ENCODE measurements at regions not wholly inside any gene's neighbourhood (a gene's known extent, or its start where the extent isn't known, plus 50 kb on each side); places are given as distances from the start of the nearest gene placed in this dataset.

GRCh38 chr3:29100292-29100691 is 180.6 kb upstream of the RBMS3 start:
- Mint-ChIP-seq H3K36me3 (ENCODE audit: low read depth) (peaks cover 10% of the 10 kb centered on the region), H3K9me3 (ENCODE audit: low read depth) (peaks cover 19% of the 10 kb centered on the region), H3K27ac (ENCODE audit: unreplicated experiment) (peak overlapping the region; percentile 61), H3K4me1 (ENCODE audit: low read depth) (peaks cover 18% of the 10 kb centered on the region), H3K27me3 (ENCODE audit: low read depth) (no peaks in the 10 kb centered on the region), H3K4me3 (ENCODE audit: unreplicated experiment) (no peak overlapping the region)
- no peak for DNase-seq (ENCODE audit: low spot score)
- no peak for TF ChIP-seq CTCF (IDR thresholded peaks at IDR 0.05)

- H3K9me3 Mint-ChIP-seq (ENCODE audit: low read depth) = peaks cover 3% of the 10 kb centered on the region
These were observed 152.9 kb upstream of the RBMS3 start for GRCh38 chr3:29128001-29128400.

GRCh38 chr3:29137601-29138000 is 143.3 kb upstream of the RBMS3 start:
- no peaks in the 10 kb centered on the region for H3K36me3 Mint-ChIP-seq (ENCODE audit: low read depth)
- no peaks in the 10 kb centered on the region for H3K27me3 Mint-ChIP-seq (ENCODE audit: low read depth)
- H3K27ac Mint-ChIP-seq (ENCODE audit: unreplicated experiment) = no peak overlapping the region
- no peak for DNase-seq (ENCODE audit: low spot score)
- H3K4me1 Mint-ChIP-seq (ENCODE audit: low read depth) = peaks cover 5% of the 10 kb centered on the region
- H3K4me3 Mint-ChIP-seq (ENCODE audit: unreplicated experiment) = no peak overlapping the region
- H3K9me3 Mint-ChIP-seq (ENCODE audit: low read depth) = no peaks in the 10 kb centered on the region
- no peak for TF ChIP-seq CTCF (IDR thresholded peaks at IDR 0.05)

More at GRCh38 chr3:29128001-29128400, 152.9 kb upstream of the RBMS3 start:
- Mint-ChIP-seq H3K27me3 (ENCODE audit: low read depth) (no peaks in the 10 kb centered on the region), H3K4me1 (ENCODE audit: low read depth) (peaks cover 12% of the 10 kb centered on the region), H3K27ac (ENCODE audit: unreplicated experiment) (no peak overlapping the region), H3K36me3 (ENCODE audit: low read depth) (peaks cover 3% of the 10 kb centered on the region), H3K4me3 (ENCODE audit: unreplicated experiment) (no peak overlapping the region)
- DNase-seq (ENCODE audit: low spot score) = no peak
- TF ChIP-seq CTCF (IDR thresholded peaks at IDR 0.05) = no peak

GRCh38 chr3:29138171-29138570 is 142.7 kb upstream of the RBMS3 start:
- TF ChIP-seq CTCF (IDR thresholded peaks at IDR 0.05) = no peak
- no peaks in the 10 kb centered on the region for H3K36me3 Mint-ChIP-seq (ENCODE audit: low read depth)
- no peak overlapping the region for H3K4me3 Mint-ChIP-seq (ENCODE audit: unreplicated experiment)
- no peak overlapping the region for H3K27ac Mint-ChIP-seq (ENCODE audit: unreplicated experiment)
- DNase-seq (ENCODE audit: low spot score) = no peak
- peaks cover 5% of the 10 kb centered on the region for H3K4me1 Mint-ChIP-seq (ENCODE audit: low read depth)
- H3K9me3 Mint-ChIP-seq (ENCODE audit: low read depth) = no peaks in the 10 kb centered on the region
- no peaks in the 10 kb centered on the region for H3K27me3 Mint-ChIP-seq (ENCODE audit: low read depth)

- Mint-ChIP-seq H3K36me3 (ENCODE audit: low read depth) (no peaks in the 10 kb centered on the region), H3K9me3 (ENCODE audit: low read depth) (no peaks in the 10 kb centered on the region), H3K27ac (ENCODE audit: unreplicated experiment) (no peak overlapping the region), H3K4me3 (ENCODE audit: unreplicated experiment) (no peak overlapping the region), H3K27me3 (ENCODE audit: low read depth) (no peaks in the 10 kb centered on the region), H3K4me1 (ENCODE audit: low read depth) (peaks cover 16% of the 10 kb centered on the region)
- no peak for TF ChIP-seq CTCF (IDR thresholded peaks at IDR 0.05)
- DNase-seq (ENCODE audit: low spot score) = no peak
These were observed 140.2 kb upstream of the RBMS3 start for GRCh38 chr3:29140666-29141065.

Measured in chondrocyte (in vitro differentiated cells).